ENCODE measurements at regions not wholly inside any gene's neighbourhood (a gene's known extent, or its start where the extent isn't known, plus 50 kb on each side); places are given as distances from the start of the nearest gene placed in this dataset.
"Not testable (repeated sequence)": the region's sequence is repeated elsewhere in the genome, so short reads cannot be mapped to it uniquely, and the experiment has no call there.

GRCh38 chr3:78304115-78304514 is 1264.2 kb downstream of the ROBO2 start:
- no peak for DNase-seq (ENCODE audit: low read depth)

- no peak for DNase-seq (ENCODE audit: low read depth)
Observed at GRCh38 chr3:78312851-78313250, 1273.0 kb downstream of the ROBO2 start.

- DNase-seq (ENCODE audit: low read depth), result no peak
Observed at GRCh38 chr3:78313332-78313731, 1273.4 kb downstream of the ROBO2 start.

- no peak for DNase-seq (ENCODE audit: low read depth)
Observed at GRCh38 chr3:78314327-78314726, 1274.4 kb downstream of the ROBO2 start.

- no peak for DNase-seq (ENCODE audit: low read depth)
Observed at GRCh38 chr3:78317774-78318173, 1277.9 kb downstream of the ROBO2 start.

GRCh38 chr3:78322780-78323179 is 1282.9 kb downstream of the ROBO2 start:
- DNase-seq (ENCODE audit: low read depth), result no peak

- no peak for DNase-seq (ENCODE audit: low read depth)
Observed at GRCh38 chr3:78337801-78338211, 1297.9 kb downstream of the ROBO2 start.

- no peak for DNase-seq (ENCODE audit: low read depth)
Observed at GRCh38 chr3:78338405-78338804, 1298.5 kb downstream of the ROBO2 start.

GRCh38 chr3:78343221-78343620 is 1303.3 kb downstream of the ROBO2 start:
- DNase-seq (ENCODE audit: low read depth), result no peak

GRCh38 chr3:78344267-78344666 is 1304.4 kb downstream of the ROBO2 start:
- DNase-seq (ENCODE audit: low read depth), result not testable (repeated sequence)

- DNase-seq (ENCODE audit: low read depth), result no peak
Observed at GRCh38 chr3:78344918-78345317, 1305.0 kb downstream of the ROBO2 start.

- DNase-seq (ENCODE audit: low read depth), result no peak
Observed at GRCh38 chr3:78347176-78347575, 1307.3 kb downstream of the ROBO2 start.

- DNase-seq (ENCODE audit: low read depth), result no peak
Observed at GRCh38 chr3:78348664-78349063, 1308.8 kb downstream of the ROBO2 start.

GRCh38 chr3:78349571-78349970 is 1309.7 kb downstream of the ROBO2 start:
- DNase-seq (ENCODE audit: low read depth), result no peak

GRCh38 chr3:78351334-78351733 is 1311.4 kb downstream of the ROBO2 start:
- DNase-seq (ENCODE audit: low read depth), result no peak

GRCh38 chr3:78353231-78353630 is 1313.3 kb downstream of the ROBO2 start:
- DNase-seq (ENCODE audit: low read depth), result no peak

GRCh38 chr3:78360849-78361248 is 1321.0 kb downstream of the ROBO2 start:
- DNase-seq (ENCODE audit: low read depth), result no peak

GRCh38 chr3:78368636-78369345 is 1328.9 kb downstream of the ROBO2 start:
- no peak for DNase-seq (ENCODE audit: low read depth)

- no peak for DNase-seq (ENCODE audit: low read depth)
Observed at GRCh38 chr3:78390221-78390620, 1350.3 kb downstream of the ROBO2 start.

- no peak for DNase-seq (ENCODE audit: low read depth)
Observed at GRCh38 chr3:78398401-78398800, 1358.5 kb downstream of the ROBO2 start.

GRCh38 chr3:78402720-78403119 is 1362.8 kb downstream of the ROBO2 start:
- DNase-seq (ENCODE audit: low read depth), result no peak

- DNase-seq (ENCODE audit: low read depth), result no peak
Observed at GRCh38 chr3:78405745-78406144, 1362.1 kb downstream of the ROBO1 start.

- DNase-seq (ENCODE audit: low read depth), result no peak
Observed at GRCh38 chr3:78406396-78406795, 1361.4 kb downstream of the ROBO1 start.

GRCh38 chr3:78410077-78410476 is 1357.7 kb downstream of the ROBO1 start:
- DNase-seq (ENCODE audit: low read depth), result no peak
